Activated CD4-positive, CD25-positive, alpha-beta regulatory T cell treated with anti-CD3 and anti-CD28 coated beads, Interleukin-2, amount 50 U/mL, for 24 hours (primary cell): ENCODE measurements at regions not wholly inside any gene's neighbourhood (a gene's known extent, or its start where the extent isn't known, plus 50 kb on each side); places are given as distances from the start of the nearest gene placed in this dataset.
"Not testable (repeated sequence)": the region's sequence is repeated elsewhere in the genome, so short reads cannot be mapped to it uniquely, and the experiment has no call there.

Experiments used
- ATAC-seq, 2 donors: fragments of 150-1000 bp; cut with Tn5 transposase; one replicate each; pipeline ENCODE4 v1.10.0; 2021; ENCODE audit warnings: mild to moderate bottlenecking in 1 of 2, moderate library complexity in 1 of 2

GRCh38 chr6:159522877-159523547, 170.0 kb downstream of the SOD2 start:
- no peak for ATAC-seq

GRCh38 chr6:159521962-159522361, 171.1 kb downstream of the SOD2 start:
- no peak for ATAC-seq

GRCh38 chr6:159520002-159520401, 173.0 kb downstream of the SOD2 start:
- no peak for ATAC-seq

- ATAC-seq, result not testable (repeated sequence)
These were observed 177.2 kb downstream of the SOD2 start for GRCh38 chr6:159515811-159516210.

GRCh38 chr6:159513914-159514313, 179.1 kb downstream of the SOD2 start:
- ATAC-seq, result no peak

GRCh38 chr6:159513074-159513720, 179.8 kb downstream of the SOD2 start:
- ATAC-seq, result no peak

- no peak for ATAC-seq
These were observed 180.5 kb downstream of the SOD2 start for GRCh38 chr6:159512571-159512970.

GRCh38 chr6:159512104-159512503, 180.9 kb downstream of the SOD2 start:
- ATAC-seq, result no peak

GRCh38 chr6:159510141-159510540, 182.9 kb downstream of the SOD2 start:
- no peak for ATAC-seq

GRCh38 chr6:159508931-159509330, 184.1 kb downstream of the SOD2 start:
- ATAC-seq, result no peak

- no peak for ATAC-seq
These were observed 187.0 kb downstream of the SOD2 start for GRCh38 chr6:159506048-159506447.

- no peak for ATAC-seq
These were observed 187.7 kb downstream of the SOD2 start for GRCh38 chr6:159505140-159505922.

- no peak for ATAC-seq
These were observed 191.5 kb downstream of the SOD2 start for GRCh38 chr6:159501558-159501957.

GRCh38 chr6:159499034-159499433, 194.0 kb downstream of the SOD2 start:
- ATAC-seq, result no peak

- no peak for ATAC-seq
These were observed 198.5 kb downstream of the SOD2 start for GRCh38 chr6:159494586-159494972.

GRCh38 chr6:159493898-159494585, 199.0 kb downstream of the SOD2 start:
- no peak for ATAC-seq

- ATAC-seq, result no peak
These were observed 199.7 kb downstream of the SOD2 start for GRCh38 chr6:159493231-159493897.

GRCh38 chr6:159490298-159490937, 202.6 kb downstream of the SOD2 start:
- no peak for ATAC-seq

GRCh38 chr6:159487636-159488035, 205.4 kb downstream of the SOD2 start:
- ATAC-seq, result no peak

- ATAC-seq, result no peak
These were observed 209.8 kb downstream of the SOD2 start for GRCh38 chr6:159483259-159483658.

- ATAC-seq, result no peak
These were observed 211.1 kb downstream of the SOD2 start for GRCh38 chr6:159481897-159482296.

GRCh38 chr6:159480471-159480870, 212.6 kb downstream of the SOD2 start:
- no peak for ATAC-seq
